ENCODE measurements at regions not wholly inside any gene's neighbourhood (a gene's known extent, or its start where the extent isn't known, plus 50 kb on each side); places are given as distances from the start of the nearest gene placed in this dataset.

- no peak for TF ChIP-seq TAF1 (IDR thresholded peaks at IDR 0.05; ENCODE audit: borderline replicate concordance, low read depth, low read length)
- TF ChIP-seq POLR2A (IDR thresholded peaks at IDR 0.05; ENCODE audit: low read depth, low read length) = no peak
- TF ChIP-seq POLR2AphosphoS5 (IDR thresholded peaks at IDR 0.05; ENCODE audit: low read depth, low read length) = no peak
These were observed 530.5 kb downstream of the FAM133A start for GRCh38 chrX:94204524-94204923.

Data from GM12892 (cell line).